GM18858 (cell line): ENCODE measurements at regions not wholly inside any gene's neighbourhood (a gene's known extent, or its start where the extent isn't known, plus 50 kb on each side); places are given as distances from the start of the nearest gene placed in this dataset.

ENCODE experiments used
- ATAC-seq: cut with Tn5 transposase; IDR thresholded peaks from one replicate; pipeline ENCODE4 v1.9.1; 2021; ENCODE audit not compliant: unreplicated experiment

- no peak for ATAC-seq
Measured at GRCh38 chr7:41472427-41473125, 230.3 kb downstream of the INHBA start.

DNA sequence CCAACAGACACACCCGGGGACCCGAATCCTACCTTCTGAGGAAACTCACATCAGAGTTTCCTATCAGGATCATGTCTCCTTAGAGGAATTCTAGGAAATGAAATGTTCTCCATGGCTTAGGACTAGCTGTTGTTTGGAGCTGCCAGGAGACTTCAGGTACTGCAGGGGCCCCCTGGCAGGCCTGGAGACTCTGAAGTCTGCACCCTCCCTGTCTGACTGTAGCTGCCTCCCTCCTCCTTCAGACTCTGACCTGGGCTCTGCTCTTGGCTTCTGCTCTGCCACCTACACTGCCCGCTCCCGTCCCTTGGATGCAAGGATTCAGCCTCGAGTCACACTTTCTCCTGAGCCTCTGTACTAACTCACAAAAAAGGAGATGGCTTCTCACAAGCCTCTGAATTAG, 232.8 kb downstream of the INHBA start:
- no peak for ATAC-seq

DNA sequence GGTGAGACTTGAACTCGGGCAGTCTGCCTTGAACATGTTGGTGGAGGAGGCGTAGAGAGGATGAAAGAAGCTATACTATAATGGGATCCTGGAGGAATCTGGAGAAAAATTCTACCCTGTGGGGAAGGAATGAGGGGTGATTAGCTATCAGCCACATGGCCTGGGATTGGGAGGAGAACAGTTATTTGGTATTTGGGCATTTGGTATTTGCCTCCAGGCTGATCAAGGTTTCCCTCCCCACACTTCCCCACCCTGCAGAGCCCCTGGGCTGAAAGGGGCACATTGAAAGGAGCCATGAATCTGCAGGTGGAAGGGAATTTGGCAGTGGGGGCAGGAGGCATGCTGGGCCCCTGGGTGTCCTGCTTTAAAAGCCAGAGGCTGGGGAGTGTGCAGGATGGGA, 235.3 kb downstream of the INHBA start:
- no peak for ATAC-seq

- no peak for ATAC-seq
Measured at GRCh38 chr7:41466760-41467384, 236.0 kb downstream of the INHBA start.

GRCh38 chr7:41465571-41465970, 237.3 kb downstream of the INHBA start:
- no peak for ATAC-seq

DNA sequence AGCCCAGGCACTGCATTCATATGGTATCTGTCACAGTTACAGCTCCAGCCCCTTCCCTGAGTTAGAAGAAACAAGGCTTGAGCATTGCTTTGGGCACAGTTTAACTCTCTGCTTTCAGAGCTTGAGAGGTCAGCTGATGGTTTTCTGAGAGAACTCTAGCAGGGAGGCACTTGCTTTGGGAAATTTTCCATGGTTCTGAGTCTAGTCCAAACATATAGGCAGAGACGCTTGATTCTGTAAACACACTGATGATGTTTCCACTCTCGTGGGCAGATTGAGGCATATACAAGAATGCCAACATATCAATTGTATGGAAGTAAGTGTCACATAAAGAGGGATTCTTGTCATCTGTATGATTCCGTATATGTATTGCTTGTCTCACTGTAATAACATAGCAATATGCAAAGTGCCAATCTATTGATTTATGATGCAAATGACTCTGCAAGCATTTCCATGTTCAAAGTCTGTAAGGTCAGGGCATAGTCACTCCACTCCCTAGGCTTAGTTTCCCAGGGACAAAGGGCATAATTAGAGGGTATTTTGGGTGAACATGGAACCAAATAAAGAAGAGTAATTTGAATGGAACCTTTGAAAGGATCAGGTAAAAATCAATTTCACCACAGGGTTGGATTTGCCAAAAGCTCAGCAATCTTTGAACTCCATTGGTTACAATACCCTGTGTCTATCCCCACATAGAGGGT, 239.0 kb downstream of the INHBA start:
- no peak for ATAC-seq

- ATAC-seq: no peak
Measured at GRCh38 chr7:41459623-41460261, 243.1 kb downstream of the INHBA start.

GRCh38 chr7:41459183-41459582, 243.7 kb downstream of the INHBA start:
- ATAC-seq: no peak

- no peak for ATAC-seq
Measured at GRCh38 chr7:41457832-41458437, 245.0 kb downstream of the INHBA start.

GRCh38 chr7:41451826-41452225, 251.1 kb downstream of the INHBA start:
- ATAC-seq: no peak

GRCh38 chr7:41449694-41450093, 253.2 kb downstream of the INHBA start:
- no peak for ATAC-seq

GRCh38 chr7:41449286-41449685, 253.6 kb downstream of the INHBA start:
- no peak for ATAC-seq

DNA sequence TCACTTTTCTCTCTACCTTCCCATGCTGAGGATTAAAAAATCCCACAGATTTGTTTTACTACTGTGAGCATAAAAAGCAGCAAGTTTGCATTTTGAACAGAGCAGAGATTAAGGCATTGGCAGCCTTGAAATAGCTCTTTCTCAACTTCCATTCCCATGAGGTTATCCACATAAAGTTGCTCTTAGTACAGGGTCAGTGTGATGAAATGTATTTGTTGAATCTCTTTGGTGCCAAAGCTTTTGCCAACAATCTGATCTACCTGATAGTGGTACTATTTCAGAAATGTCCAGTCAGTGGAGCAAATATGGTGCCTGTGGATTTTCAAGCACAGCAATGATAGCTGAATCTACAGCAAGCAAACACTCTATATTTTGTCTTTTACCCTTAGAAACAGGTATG, 254.8 kb downstream of the INHBA start:
- ATAC-seq: no peak

GRCh38 chr7:41447450-41448042, 255.3 kb downstream of the INHBA start:
- no peak for ATAC-seq

- ATAC-seq: no peak
Measured at GRCh38 chr7:41446606-41447449, 256.1 kb downstream of the INHBA start.

DNA sequence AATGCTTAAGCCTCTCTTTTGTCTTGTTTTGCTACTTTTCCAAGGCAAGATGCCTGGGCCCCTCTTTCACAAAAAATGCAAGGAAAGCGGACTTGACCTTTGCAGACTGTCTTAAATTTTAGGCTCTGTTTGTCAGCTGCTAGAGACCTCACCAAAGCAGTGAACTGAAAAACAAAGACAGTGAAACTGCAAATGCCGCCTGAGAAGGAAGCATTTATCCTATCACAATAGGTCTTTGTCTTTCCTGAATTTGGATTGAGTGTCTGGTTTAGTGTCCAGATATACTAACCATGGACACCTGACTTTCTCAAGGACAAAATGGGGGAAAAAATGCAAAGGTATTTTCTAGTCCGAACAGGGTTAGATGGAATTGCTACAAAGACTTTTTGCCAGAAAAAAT, 256.9 kb downstream of the INHBA start:
- ATAC-seq: no peak

DNA sequence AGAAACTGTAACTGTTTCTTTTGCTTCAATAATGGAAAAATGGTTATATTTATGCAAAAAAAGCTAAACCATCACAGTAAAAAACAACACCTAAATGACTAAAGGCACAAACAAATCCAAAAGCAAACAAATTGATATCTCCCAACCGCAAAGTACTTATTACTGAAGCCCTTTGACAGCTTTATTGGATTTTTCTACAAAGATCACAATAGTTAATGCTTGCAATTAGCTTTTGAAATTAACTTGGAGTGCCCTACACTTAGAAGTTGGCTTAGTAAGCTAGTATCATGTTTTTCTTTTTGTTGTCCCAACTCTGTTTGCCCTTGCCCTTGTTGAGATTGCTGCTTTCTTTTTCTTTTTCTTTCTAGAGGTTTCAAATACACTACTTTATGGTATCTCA, 257.5 kb downstream of the INHBA start:
- no peak for ATAC-seq

DNA sequence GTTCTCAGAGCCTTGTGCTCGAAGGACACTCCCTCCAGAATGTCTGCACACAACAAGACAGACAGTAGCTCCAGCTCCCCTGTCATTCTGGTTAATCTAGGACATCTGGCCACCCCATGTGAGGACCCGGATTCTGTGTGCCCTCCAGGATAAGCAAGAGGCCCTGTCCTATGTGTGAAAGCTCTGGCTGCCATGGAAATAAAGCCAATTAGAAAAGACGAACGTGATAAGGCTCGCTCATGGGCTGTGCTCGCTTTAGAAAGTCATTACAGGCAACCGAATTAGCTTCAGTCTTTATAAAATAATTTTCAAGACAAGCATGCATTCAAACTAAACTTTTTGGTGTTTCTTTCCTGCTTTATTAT, 263.4 kb downstream of the INHBA start:
- no peak for ATAC-seq

- no peak for ATAC-seq
Measured at GRCh38 chr7:41438705-41439514, 264.0 kb downstream of the INHBA start.
